Epithelial cell of esophagus (primary cell): ENCODE measurements at regions not wholly inside any gene's neighbourhood (a gene's known extent, or its start where the extent isn't known, plus 50 kb on each side); places are given as distances from the start of the nearest gene placed in this dataset.

Experiments
- DNase-seq: peaks from one replicate; pipeline ENCODE4 v3.0.0; 2010; ENCODE audit warnings: low read depth
- H3K4me3 ChIP-seq: 2 replicates; pipeline ENCODE4 v1.5.1; 2011; ENCODE audit warnings: mild to moderate bottlenecking, low read length, control low read depth
- TF ChIP-seq, protein P1 (sequence below): IDR thresholded peaks from 2 replicates; pipeline ENCODE4 v1.5.1; 2011; ENCODE audit warnings: low read depth, mild to moderate bottlenecking, low read length, control low read depth, inconsistent platforms; ENCODE audit not compliant: insufficient read depth; ENCODE audit errors: missing control alignments

DNA sequence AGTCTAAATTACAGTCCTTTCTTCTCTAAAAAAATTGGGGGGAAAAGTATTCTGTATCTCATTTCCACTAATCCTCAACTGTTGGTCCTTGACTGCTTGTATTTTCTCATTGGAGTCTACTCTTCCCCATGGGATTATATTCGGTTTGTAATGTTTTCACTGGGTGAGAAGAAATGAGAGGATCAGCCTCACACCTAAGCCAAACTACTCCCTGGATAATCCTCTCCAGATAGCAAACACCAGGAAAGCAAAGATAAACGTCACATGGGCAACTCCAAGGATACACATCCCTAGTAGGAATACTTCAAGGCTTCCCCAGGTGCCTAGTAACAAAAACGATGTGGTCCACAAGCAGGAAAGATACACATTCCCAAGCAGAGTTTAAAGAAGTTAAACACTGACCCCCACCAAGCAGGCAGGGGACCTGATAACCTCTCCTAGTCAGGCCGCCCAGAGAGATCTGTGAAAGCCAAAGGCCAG, 53.9 kb upstream of the SOX4 start:
- TF ChIP-seq, protein P1, sequence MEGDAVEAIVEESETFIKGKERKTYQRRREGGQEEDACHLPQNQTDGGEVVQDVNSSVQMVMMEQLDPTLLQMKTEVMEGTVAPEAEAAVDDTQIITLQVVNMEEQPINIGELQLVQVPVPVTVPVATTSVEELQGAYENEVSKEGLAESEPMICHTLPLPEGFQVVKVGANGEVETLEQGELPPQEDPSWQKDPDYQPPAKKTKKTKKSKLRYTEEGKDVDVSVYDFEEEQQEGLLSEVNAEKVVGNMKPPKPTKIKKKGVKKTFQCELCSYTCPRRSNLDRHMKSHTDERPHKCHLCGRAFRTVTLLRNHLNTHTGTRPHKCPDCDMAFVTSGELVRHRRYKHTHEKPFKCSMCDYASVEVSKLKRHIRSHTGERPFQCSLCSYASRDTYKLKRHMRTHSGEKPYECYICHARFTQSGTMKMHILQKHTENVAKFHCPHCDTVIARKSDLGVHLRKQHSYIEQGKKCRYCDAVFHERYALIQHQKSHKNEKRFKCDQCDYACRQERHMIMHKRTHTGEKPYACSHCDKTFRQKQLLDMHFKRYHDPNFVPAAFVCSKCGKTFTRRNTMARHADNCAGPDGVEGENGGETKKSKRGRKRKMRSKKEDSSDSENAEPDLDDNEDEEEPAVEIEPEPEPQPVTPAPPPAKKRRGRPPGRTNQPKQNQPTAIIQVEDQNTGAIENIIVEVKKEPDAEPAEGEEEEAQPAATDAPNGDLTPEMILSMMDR: no peak

More for the DNA sequence above, 53.9 kb upstream of the SOX4 start:
- DNase-seq: no peak
- no peak overlapping the region for H3K4me3 ChIP-seq
